GM19324 (cell line): ENCODE measurements at regions not wholly inside any gene's neighbourhood (a gene's known extent, or its start where the extent isn't known, plus 50 kb on each side); places are given as distances from the start of the nearest gene placed in this dataset.
"Not testable (repeated sequence)": the region's sequence is repeated elsewhere in the genome, so short reads cannot be mapped to it uniquely, and the experiment has no call there.

Experiments
- ATAC-seq: cut with Tn5 transposase; IDR thresholded peaks from one replicate; pipeline ENCODE4 v1.9.1; 2021; ENCODE audit warnings: mild to moderate bottlenecking, moderate library complexity; ENCODE audit not compliant: unreplicated experiment, low FRiP score

DNA sequence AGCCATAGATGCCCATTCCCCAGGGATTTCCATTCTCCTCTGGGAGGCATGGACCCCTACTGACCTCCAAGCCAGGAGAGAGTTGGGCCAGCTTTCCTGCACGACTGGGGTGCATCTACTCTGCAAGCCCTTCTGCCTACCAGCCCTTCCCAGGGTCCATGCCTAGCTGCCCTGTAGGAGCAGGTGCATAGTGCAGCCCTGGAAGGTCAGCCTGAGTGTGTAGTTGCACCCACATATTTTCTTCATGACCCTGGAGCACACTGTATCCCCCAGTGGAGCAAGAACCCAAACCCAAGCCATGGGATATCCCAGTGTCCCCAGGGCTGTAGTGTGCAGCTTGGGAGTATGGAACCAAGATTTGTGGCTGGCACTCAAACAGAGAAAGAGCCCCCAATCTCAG lies 155.6 kb upstream of the GOLGA6L22 start:
- ATAC-seq = not testable (repeated sequence)
